GM19467 (cell line): ENCODE measurements at regions not wholly inside any gene's neighbourhood (a gene's known extent, or its start where the extent isn't known, plus 50 kb on each side); places are given as distances from the start of the nearest gene placed in this dataset.
"Not testable (repeated sequence)": the region's sequence is repeated elsewhere in the genome, so short reads cannot be mapped to it uniquely, and the experiment has no call there.

Experiments
- ATAC-seq: cut with Tn5 transposase; IDR thresholded peaks from one replicate; pipeline ENCODE4 v1.9.1; 2021; ENCODE audit warnings: mild to moderate bottlenecking, moderate library complexity; ENCODE audit not compliant: unreplicated experiment

- no peak for ATAC-seq
Observed at GRCh38 chr12:92237262-92237661, 91.6 kb upstream of the BTG1 start.

- ATAC-seq: no peak
Observed at GRCh38 chr12:92235703-92236472, 90.2 kb upstream of the BTG1 start.

- no peak for ATAC-seq
Observed at GRCh38 chr12:92234533-92234932, 88.9 kb upstream of the BTG1 start.

- no peak for ATAC-seq
Observed at GRCh38 chr12:92233346-92234015, 87.8 kb upstream of the BTG1 start.

GRCh38 chr12:92232371-92232932 is 86.8 kb upstream of the BTG1 start:
- ATAC-seq: not testable (repeated sequence)

GRCh38 chr12:92231945-92232344 is 86.3 kb upstream of the BTG1 start:
- ATAC-seq: not testable (repeated sequence)

DNA sequence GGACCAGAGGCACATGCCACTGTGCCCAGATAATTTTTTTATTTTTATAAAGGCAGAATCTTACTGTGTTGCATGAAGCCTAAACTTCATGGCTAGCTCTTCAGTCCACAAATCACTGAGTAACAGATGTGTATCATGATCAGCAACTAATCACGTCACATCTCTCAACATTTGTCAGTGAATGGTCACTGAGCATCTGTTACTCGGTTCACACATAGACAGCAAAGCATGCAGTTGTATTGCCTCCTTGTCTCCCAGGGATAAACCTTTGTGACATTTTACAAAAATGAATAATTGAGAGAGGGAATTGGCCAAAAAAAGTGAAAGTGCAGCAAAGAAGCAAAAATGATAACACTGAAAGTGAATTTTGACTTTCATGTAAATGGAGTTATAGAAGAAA is 85.9 kb upstream of the BTG1 start:
- ATAC-seq: not testable (repeated sequence)

DNA sequence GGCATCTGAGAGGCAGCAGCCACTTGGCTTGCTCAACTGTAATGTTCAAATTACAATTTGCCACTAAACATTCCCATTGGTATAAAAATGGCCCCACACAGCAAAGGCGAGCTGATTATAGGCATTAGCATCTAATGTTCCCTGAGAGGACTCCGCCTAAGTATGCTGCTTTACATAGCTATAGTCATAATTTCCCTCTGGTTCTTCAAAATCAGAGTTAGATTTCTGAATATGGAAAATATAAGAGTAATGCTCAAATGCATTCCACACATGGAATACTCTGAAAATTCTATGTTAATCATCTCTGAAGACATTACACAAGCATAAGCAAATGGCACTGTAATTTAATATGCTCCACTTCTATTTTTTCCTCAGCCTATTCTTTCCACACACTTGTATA is 83.7 kb upstream of the BTG1 start:
- no peak for ATAC-seq

DNA sequence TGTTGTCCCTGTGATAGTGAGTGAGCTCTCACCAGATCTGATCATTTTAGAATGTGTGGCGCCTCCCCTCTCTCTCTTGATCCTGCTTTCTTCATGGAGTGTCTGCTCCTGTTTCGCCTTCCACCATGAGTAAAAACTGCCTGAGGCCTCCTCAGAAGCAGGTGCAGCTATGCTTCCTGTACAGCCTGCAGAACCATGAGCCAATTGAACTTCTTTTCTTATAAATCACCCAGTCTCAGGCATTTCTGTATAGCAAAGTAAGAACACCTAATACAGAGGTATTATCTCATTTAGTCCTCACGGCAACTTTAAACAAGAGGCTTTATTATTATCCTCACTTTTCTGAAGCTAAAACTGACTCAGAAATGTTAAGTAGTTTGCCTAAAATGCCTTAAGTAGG is 81.3 kb upstream of the BTG1 start:
- ATAC-seq: no peak

- no peak for ATAC-seq
Observed at GRCh38 chr12:92226071-92226661, 80.5 kb upstream of the BTG1 start.

DNA sequence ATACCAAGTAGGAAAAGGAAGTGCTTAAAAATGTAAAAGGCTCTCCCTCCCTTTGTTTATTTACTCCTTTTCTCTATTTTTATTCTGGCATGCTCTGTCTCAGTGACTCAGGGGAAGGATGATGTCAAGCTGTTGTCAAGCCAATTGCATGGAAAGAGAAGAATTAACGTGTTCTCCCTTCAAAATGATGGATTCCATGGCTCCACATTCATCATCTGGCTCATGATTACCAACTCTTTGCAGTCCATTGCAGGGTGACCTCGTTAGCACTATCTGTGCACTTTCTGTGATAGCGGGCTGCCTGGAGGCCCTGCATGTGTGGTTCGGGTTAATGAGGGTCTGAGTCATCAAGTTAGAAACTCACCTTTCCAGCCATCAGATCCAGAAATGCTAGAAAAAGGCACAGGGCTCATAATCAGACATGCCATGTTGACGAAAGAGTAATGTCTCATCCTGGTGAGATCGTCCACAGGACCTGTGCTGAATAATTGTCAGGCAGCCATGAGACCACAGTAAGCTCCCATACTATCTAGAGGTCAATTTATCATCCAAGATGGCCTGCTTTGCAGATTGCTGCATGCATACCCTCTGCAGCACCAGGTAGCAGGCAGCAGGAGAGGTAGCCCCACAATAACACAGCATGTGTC is 79.2 kb upstream of the BTG1 start:
- no peak for ATAC-seq

DNA sequence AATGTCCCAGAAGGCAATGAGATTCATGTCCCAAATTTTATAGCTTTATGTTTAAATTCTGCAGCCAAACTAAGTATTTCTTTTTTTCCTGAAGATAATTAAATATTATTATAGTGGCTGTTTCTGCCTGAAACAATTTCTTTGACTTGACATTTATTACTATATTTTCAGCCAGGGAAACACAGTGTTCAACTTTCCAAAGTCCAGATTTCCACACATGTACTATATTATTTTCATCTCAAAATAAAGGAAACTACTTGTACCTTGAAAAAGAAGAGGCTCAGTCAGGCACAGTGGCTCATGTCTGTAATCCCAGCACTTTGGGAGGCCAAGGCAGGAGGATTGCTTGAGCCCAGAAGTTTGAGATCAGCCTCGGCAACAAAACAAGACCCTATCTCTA is 77.8 kb upstream of the BTG1 start:
- no peak for ATAC-seq

GRCh38 chr12:92221656-92222315 is 76.1 kb upstream of the BTG1 start:
- no peak for ATAC-seq

DNA sequence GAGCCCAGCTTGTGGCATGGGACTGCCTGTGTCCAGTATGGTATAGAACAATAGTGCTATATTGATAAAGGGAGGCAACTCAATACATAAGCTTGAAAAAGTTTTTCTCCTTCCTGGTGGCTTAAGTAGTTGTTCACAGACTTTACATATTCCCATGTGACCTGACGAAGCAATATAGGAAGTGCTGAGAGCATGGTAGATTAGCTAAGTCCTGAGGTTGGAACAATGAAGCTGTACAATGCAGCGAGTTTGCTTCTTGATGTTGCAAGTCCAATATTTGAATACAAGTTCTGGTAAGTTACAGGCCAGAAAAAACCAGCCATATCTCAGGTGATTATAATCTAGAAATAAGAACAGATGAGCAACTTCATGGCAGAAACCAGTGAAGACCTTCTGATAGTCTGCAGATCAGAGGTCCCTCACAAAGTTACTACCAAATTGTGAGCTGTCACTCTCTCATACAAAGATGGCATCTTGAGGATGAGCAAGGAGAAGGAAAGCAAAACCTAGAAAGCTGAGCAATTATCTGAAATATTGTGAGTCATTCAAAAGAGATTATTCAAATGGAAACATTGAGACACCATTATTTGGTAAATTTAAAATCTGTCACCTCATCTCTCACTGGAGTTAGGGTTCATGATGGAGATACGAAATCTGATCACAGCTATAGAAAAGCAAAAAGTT is 72.9 kb upstream of the BTG1 start:
- no peak for ATAC-seq

DNA sequence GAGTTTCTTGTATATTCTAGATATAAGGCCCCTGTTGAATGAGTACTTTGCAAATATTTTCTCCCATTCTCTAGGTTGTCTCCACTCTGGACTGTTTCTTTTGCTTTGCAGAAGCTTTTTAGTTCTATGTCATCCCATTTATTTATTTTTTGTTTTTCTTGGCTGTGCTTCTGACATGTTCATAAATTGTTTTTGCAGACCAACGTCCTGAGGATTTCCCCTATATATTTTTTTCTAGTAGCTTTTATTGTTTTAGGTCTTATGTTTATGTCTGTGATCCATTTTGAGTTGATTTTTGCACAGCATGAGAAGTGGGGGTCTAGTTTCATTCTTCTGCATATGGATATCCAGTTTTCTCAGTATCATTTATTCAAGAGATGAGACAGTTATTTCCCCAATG is 70.4 kb upstream of the BTG1 start:
- ATAC-seq: no peak

GRCh38 chr12:92215358-92215757 is 69.7 kb upstream of the BTG1 start:
- ATAC-seq: no peak

GRCh38 chr12:92213166-92213565 is 67.5 kb upstream of the BTG1 start:
- ATAC-seq: no peak

DNA sequence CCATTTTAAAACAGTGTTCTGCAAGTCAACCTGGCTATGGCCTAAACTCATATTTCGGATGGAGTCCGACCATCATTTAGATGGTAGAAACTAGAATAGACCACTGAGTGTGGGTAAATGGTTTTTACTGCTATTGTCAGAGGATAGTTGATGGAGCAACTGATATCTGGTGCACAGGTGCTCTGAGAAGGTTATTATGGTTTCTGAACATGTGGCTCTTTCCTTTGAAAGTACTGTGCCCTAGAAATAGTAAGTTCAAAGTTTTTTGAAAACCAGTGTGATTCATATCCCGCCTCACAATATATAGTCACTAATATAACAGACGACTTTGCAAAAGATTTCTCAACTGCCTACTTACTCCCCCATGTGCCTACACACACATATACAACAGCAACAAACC is 64.4 kb upstream of the BTG1 start:
- no peak for ATAC-seq

DNA sequence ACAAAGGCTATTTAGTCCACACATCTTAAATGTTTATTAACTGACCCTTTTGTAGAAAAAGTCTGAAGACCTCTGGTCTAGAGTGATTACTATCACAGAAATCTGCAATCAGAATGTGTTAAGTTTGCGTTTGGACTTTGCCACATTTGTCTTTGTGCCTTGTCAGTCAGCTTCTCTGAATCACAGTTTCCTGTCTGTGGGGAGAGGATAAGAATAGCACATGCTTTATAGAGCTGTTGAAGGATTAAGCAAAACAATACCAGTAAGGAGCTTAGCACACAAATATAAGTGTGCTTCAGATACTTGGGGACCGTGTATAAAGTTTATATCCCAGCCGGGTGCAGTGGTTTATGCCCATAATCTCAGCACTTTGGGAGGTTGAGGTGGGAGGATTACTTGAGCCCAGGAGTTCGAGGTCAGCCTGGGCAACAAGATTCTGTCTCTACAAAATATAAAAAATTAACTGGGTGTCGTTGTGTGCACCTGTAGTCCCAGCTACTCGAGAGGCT is 63.0 kb upstream of the BTG1 start:
- ATAC-seq: peak; percentile 64

DNA sequence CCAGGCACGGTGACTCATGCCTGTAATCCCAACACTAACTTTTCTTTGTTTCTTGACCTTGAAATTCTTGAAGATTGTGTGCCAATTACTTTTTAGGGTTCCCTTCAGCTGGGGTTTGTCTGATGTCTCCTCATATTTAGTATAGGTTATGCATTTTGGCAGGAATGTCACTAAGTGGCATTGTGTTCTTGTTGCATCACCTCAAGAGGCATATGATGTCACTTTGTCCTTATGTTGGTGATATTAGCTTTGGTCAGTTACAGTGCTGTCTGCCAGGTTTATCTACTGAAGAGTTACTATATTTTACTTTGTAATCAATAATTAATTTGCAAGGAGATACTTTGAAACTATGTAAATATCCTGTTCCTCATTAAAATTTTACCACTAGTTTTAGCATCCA is 61.0 kb upstream of the BTG1 start:
- no peak for ATAC-seq
